Mesenchymal stem cell (in vitro differentiated cells and primary cell): ENCODE measurements at regions not wholly inside any gene's neighbourhood (a gene's known extent, or its start where the extent isn't known, plus 50 kb on each side); places are given as distances from the start of the nearest gene placed in this dataset.
"Not testable (repeated sequence)": the region's sequence is repeated elsewhere in the genome, so short reads cannot be mapped to it uniquely, and the experiment has no call there.

Experiments
- DNase-seq: peaks from one replicate; pipeline ENCODE4 v3.0.0-alpha.2; 2013
- H2AFZ ChIP-seq: one replicate; pipeline ENCODE4 v1.6.1; 2013; ENCODE audit warnings: low read depth, mild to moderate bottlenecking, control low read depth, inconsistent platforms, low read length, moderate library complexity
- H2AK5ac ChIP-seq: 2 replicates; pipeline ENCODE4 v1.6.1; 2013; ENCODE audit warnings: low read length, moderate library complexity, mild to moderate bottlenecking, inconsistent platforms; ENCODE audit not compliant: severe bottlenecking
- H2BK120ac ChIP-seq: one replicate; pipeline ENCODE4 v1.6.1; 2013; ENCODE audit warnings: low read depth, mild to moderate bottlenecking, inconsistent platforms, low read length, moderate library complexity
- H2BK12ac ChIP-seq, 2 experiments: one replicate each; pipeline ENCODE4 v1.6.1; 2013; ENCODE audit warnings: inconsistent platforms in 2 of 2, low read length in 2 of 2, mild to moderate bottlenecking in 2 of 2, moderate library complexity in 2 of 2, control low read depth in 1 of 2
- H2BK15ac ChIP-seq: one replicate; pipeline ENCODE4 v1.6.1; 2013; ENCODE audit warnings: mild to moderate bottlenecking, low read depth, inconsistent platforms; ENCODE audit not compliant: poor library complexity, severe bottlenecking
- H2BK5ac ChIP-seq: 2 replicates; pipeline ENCODE4 v1.6.1; 2013; ENCODE audit warnings: low read depth, mild to moderate bottlenecking, low read length, control low read depth, inconsistent platforms; ENCODE audit not compliant: poor library complexity, severe bottlenecking
- H3K14ac ChIP-seq, 2 experiments: one replicate each; pipeline ENCODE4 v1.6.1; 2013; ENCODE audit warnings: inconsistent platforms in 2 of 2, low read length in 2 of 2, control low read depth in 1 of 2, mild to moderate bottlenecking in 1 of 2, moderate library complexity in 1 of 2
- H3K18ac ChIP-seq, 2 experiments: one replicate each; pipeline ENCODE4 v1.6.1; 2013; ENCODE audit warnings: inconsistent platforms in 2 of 2, low read length in 2 of 2, control low read depth in 1 of 2, low read depth in 1 of 2, mild to moderate bottlenecking in 1 of 2
- H3K23ac ChIP-seq, 2 experiments: one replicate each; pipeline ENCODE4 v1.6.1; 2013; ENCODE audit warnings: inconsistent platforms in 2 of 2, low read length in 2 of 2, mild to moderate bottlenecking in 2 of 2, moderate library complexity in 2 of 2, control low read depth in 1 of 2
- H3K27ac ChIP-seq: 2 replicates; pipeline ENCODE4 v1.5.1; 2013; ENCODE audit warnings: mild to moderate bottlenecking, moderate library complexity, low read length, control low read depth, inconsistent platforms; ENCODE audit not compliant: poor library complexity, severe bottlenecking
- H3K27me3 ChIP-seq, 2 experiments: 2 replicates each; pipeline versions ENCODE4 v1.6.1 to v1.7.0; 2013; ENCODE audit warnings: low read length in 2 of 2, mild to moderate bottlenecking in 2 of 2, moderate library complexity in 2 of 2, control low read depth in 1 of 2, inconsistent platforms in 1 of 2; ENCODE audit not compliant: control insufficient read depth in 1 of 2, insufficient read depth in 1 of 2
- H3K36me3 ChIP-seq, 2 experiments: 2 replicates each; pipeline versions ENCODE4 v1.6.1 to v1.7.0; 2013; ENCODE audit warnings: low read length in 2 of 2, control low read depth in 1 of 2, inconsistent platforms in 1 of 2, low read depth in 1 of 2, mild to moderate bottlenecking in 1 of 2; ENCODE audit not compliant: insufficient read depth in 2 of 2, control insufficient read depth in 1 of 2
- H3K4ac ChIP-seq, 2 experiments: one replicate each; pipeline ENCODE4 v1.6.1; 2013; ENCODE audit warnings: inconsistent platforms in 2 of 2, low read length in 2 of 2, mild to moderate bottlenecking in 2 of 2, moderate library complexity in 2 of 2, control low read depth in 1 of 2, low read depth in 1 of 2
- H3K4me1 ChIP-seq: 2 replicates; pipeline ENCODE4 v1.6.1; 2013; ENCODE audit warnings: low read depth, low read length, control low read depth; ENCODE audit not compliant: control insufficient read depth, insufficient read depth
- H3K4me2 ChIP-seq: 2 replicates; pipeline ENCODE4 v1.6.1; 2013; ENCODE audit warnings: low read length, mild to moderate bottlenecking, inconsistent platforms; ENCODE audit not compliant: poor library complexity, severe bottlenecking
- H3K4me3 ChIP-seq, 2 experiments: 2 replicates each; pipeline versions ENCODE4 v1.5.1 to v1.7.0; 2013; ENCODE audit warnings: low read length in 2 of 2, mild to moderate bottlenecking in 2 of 2, control low read depth in 1 of 2, low read depth in 1 of 2; ENCODE audit not compliant: insufficient read depth in 1 of 2
- H3K79me1 ChIP-seq: replicated peaks from 2 replicates; pipeline ENCODE4 v1.6.1; 2013; ENCODE audit warnings: mild to moderate bottlenecking, control low read depth, low read length, inconsistent platforms; ENCODE audit not compliant: poor library complexity, severe bottlenecking
- H3K9ac ChIP-seq: 2 replicates; pipeline ENCODE4 v1.7.0; 2013; ENCODE audit warnings: mild to moderate bottlenecking, low read length, moderate library complexity
- H3K9me3 ChIP-seq: 2 replicates; pipeline ENCODE4 v1.7.0; 2013; ENCODE audit warnings: mild to moderate bottlenecking, low read length; ENCODE audit not compliant: control insufficient read depth
- H4K8ac ChIP-seq: one replicate; pipeline ENCODE4 v1.6.1; 2013; ENCODE audit warnings: inconsistent platforms, mild to moderate bottlenecking, low read length, moderate library complexity
- H4K91ac ChIP-seq: one replicate; pipeline ENCODE4 v1.6.1; 2013; ENCODE audit warnings: mild to moderate bottlenecking, low read length, inconsistent platforms
- WGBS: methylation state at CpG from one replicate; pipeline ENCODE4 v1.1.7; 2013; ENCODE audit warnings: mixed read lengths; 5-methylcytosine and 5-hydroxymethylcytosine counted together

DNA sequence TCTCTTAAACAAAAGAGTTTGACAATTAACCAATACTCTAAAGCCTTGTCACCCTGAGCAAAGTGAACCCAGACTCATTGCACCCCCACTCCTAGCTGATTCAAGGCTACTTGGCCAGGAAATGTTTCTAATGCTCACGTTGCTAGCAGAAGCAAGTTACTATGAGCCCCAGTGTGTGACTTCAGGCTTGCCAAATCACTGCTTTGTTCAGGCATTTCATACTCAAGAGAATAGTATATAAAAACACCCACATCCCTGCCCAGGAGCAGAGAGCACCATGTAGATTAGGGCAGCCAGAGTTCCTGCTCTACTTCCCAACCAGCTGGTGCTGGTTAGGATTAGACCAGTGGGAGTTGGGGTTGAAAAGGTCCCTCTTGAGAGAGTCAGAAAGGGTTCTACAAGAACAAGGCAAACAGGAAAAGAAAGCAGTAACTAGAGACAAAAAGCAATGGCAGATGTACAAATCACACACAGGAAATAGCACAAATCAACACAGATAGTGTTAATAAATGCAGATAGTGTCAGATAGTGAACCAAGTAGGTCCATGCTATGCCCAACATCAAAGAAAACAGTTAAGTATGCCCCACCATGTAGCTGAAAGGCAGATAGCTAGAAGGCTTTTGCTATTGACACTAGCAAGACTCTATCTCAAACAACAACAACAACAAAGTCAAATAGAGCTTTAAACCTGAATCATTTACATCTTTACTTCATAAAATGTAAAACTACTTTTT lies 314.3 kb downstream of the GOLGA6L6 start:
- 33% methylated on average over 1 of the region's 1 CpG for WGBS
- H2BK120ac ChIP-seq, H2BK12ac ChIP-seq, H3K27me3 ChIP-seq, H2BK5ac ChIP-seq, DNase-seq, H3K4me3 ChIP-seq, H4K8ac ChIP-seq, H3K14ac ChIP-seq, H3K4me1 ChIP-seq, H3K9ac ChIP-seq, H4K91ac ChIP-seq, H3K27ac ChIP-seq, H3K36me3 ChIP-seq, H3K18ac ChIP-seq, H3K23ac ChIP-seq, H3K9me3 ChIP-seq, H2AFZ ChIP-seq, H2BK15ac ChIP-seq, H2AK5ac ChIP-seq, H3K4me2 ChIP-seq, H3K4ac ChIP-seq, H3K79me1 ChIP-seq: not testable (repeated sequence)

DNA sequence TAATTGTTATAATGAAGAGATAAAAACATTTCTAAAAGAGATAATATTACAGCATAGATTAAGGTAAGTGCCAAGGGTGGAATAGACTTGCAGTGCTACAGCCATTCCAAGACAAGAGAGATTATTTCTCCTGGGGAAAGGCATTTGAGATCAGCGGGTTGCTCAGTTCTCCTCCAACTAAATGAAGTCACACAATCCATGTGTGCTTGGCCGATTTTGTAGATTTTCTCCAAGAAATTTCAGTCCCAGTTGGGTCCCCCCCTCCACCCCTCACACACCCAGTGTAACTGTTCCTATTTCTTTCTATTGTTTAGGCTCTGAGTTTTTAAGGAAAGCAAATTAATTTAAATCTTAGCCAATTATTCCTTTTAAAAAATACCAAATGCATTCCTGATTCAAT lies 315.1 kb downstream of the GOLGA6L6 start:
- not testable (repeated sequence) for H3K4me1 ChIP-seq, H2BK15ac ChIP-seq, H3K4ac ChIP-seq, H3K18ac ChIP-seq, DNase-seq, H3K4me3 ChIP-seq, H3K36me3 ChIP-seq, H2AK5ac ChIP-seq, H3K27ac ChIP-seq, H2AFZ ChIP-seq, H2BK12ac ChIP-seq, H4K91ac ChIP-seq, H3K9me3 ChIP-seq, H3K9ac ChIP-seq, H2BK5ac ChIP-seq, H2BK120ac ChIP-seq, H3K4me2 ChIP-seq, H3K14ac ChIP-seq, H3K27me3 ChIP-seq, H4K8ac ChIP-seq, H3K79me1 ChIP-seq, H3K23ac ChIP-seq
- no CpG with 5 or more reads among the region's 2 CpGs for WGBS

DNA sequence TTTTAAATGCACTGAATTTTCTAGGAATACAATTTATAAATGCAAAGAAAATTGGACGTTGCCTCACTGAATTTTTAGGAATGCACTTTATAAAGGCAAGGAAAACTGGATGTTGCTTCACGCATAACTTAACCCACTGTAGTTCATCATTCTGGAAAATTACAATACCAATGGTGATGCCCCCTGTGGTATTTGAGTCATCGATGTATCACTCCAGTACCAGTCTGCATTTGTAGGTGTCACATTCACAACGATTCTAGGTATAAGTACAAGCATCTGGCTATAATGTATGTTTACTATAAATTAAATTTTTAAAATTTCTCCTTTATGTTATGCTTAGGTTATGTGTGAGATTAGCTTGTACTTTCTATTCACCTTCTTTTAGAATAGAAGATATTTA lies 320.5 kb downstream of the GOLGA6L6 start:
- H3K27me3 ChIP-seq, H3K23ac ChIP-seq, H3K4me1 ChIP-seq, H3K18ac ChIP-seq, H3K14ac ChIP-seq, H2AFZ ChIP-seq, H2BK5ac ChIP-seq, H3K9ac ChIP-seq, H4K8ac ChIP-seq, H2AK5ac ChIP-seq, H3K4me3 ChIP-seq, H3K4me2 ChIP-seq, H4K91ac ChIP-seq, H2BK120ac ChIP-seq, H2BK12ac ChIP-seq, H3K36me3 ChIP-seq, H3K4ac ChIP-seq, H3K79me1 ChIP-seq, DNase-seq, H3K27ac ChIP-seq, H2BK15ac ChIP-seq, H3K9me3 ChIP-seq: not testable (repeated sequence)
- 82% methylated on average over 3 of the region's 4 CpGs for WGBS

DNA sequence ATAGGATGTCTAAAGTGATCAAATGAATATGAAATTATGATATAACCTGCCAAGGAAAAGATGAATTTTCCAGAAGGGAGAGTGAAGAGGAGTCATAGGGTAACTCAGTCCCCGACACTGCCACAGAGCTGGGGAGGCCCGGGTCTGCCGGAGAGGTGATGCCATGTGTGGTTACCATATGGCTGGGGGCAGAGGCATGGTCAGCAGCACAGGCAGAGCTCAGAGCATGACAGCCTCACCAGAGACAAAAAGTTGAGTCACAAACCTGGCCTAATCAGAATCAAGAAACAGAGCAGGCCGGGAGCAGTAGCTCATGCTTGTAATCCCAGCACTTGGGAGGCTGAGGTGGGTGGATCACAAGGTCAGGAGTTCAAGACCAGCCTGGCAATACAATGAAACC lies 322.4 kb downstream of the GOLGA6L6 start:
- not testable (repeated sequence) for H3K27me3 ChIP-seq, H3K27ac ChIP-seq, H3K4me2 ChIP-seq, H4K8ac ChIP-seq, H2AK5ac ChIP-seq, H3K4me1 ChIP-seq, H3K9ac ChIP-seq, H3K14ac ChIP-seq, H2BK12ac ChIP-seq, H2BK15ac ChIP-seq, H4K91ac ChIP-seq, H3K18ac ChIP-seq, H3K9me3 ChIP-seq, DNase-seq, H2BK5ac ChIP-seq, H2AFZ ChIP-seq, H3K4ac ChIP-seq, H3K36me3 ChIP-seq, H3K79me1 ChIP-seq, H3K23ac ChIP-seq, H3K4me3 ChIP-seq, H2BK120ac ChIP-seq
- 90% methylated on average over 4 of the region's 4 CpGs for WGBS
